GM19035 (cell line): ENCODE measurements at regions not wholly inside any gene's neighbourhood (a gene's known extent, or its start where the extent isn't known, plus 50 kb on each side); places are given as distances from the start of the nearest gene placed in this dataset.
"Not testable (repeated sequence)": the region's sequence is repeated elsewhere in the genome, so short reads cannot be mapped to it uniquely, and the experiment has no call there.

Source experiments
- ATAC-seq: cut with Tn5 transposase; IDR thresholded peaks from one replicate; pipeline ENCODE4 v1.9.1; 2021; ENCODE audit not compliant: unreplicated experiment

DNA sequence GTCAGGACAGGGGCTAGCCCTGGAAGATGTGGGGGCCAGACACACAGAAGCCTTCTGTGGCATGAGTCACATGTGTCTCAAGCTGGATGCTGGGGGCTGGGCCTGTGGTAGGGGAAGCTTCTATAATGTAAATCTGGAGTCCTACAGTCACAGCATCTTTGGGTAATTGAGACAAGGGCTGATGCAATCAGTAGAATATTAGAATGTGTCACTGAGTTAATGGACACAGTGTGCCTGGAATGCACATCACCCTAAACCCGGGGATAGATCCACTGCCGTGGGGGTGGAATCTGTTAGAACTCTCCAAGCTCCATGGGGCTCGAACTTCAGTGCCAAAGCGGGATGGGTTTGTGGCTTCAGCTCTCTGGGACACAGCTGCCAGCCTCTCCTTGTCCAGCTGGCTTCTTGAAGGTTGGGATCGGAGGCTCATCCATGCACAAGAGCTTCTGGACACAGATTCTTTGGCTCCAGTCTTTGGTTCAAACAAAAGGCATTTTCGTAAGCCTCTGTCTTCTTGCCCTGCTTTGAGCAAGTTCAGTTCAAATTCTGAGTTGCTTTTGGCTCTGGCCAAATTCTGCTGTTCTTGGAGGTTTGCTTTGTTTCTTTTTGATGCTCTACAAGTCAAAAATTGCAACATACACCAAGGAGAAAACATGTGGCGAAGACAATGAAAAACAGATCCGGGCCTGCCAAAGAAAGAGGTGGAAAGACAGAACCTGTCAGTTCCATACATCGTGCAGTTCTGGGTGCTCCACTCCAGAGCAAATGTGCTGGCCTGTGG lies 194.8 kb upstream of the ZNF32 start:
- ATAC-seq: no peak

DNA sequence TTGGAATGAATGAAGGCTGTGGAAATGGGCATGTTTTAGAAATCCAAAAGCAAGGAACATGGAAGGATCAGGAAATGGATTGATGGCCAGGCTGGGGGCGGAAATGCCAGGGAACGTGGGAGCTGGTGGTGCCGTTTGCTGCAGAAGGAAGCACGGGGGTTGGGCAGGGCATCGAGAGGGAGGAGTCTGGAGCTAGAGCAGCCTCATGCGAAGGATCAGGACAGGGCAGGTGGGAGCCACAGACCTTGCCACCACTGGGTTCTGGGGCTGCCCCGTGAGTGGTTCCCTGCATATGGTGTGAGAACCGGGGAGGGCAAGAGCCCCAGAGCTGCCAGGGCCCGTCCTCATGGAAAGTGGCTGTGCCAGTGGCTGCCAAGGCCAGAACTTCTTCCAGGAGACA lies 193.8 kb upstream of the ZNF32 start:
- no peak for ATAC-seq

DNA sequence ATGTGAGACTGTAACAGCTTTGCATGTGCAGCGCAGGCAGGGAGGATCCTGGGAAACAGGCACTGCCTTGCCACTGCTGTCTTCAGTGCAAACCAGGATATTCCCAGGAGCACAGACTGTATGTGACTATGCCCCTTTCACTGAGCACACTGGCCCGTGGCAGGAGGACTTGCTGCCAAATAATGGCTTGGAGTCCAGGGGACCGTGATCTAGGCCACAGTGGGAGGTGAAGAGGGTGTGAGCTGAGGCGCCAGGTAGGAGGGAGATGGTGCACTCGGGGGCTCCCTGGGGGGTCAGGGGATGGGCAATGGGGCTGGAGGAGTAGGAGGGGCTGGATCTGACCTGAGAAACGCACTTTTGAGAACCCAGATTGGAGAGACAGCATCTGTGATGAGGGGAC lies 193.4 kb upstream of the ZNF32 start:
- ATAC-seq: no peak

DNA sequence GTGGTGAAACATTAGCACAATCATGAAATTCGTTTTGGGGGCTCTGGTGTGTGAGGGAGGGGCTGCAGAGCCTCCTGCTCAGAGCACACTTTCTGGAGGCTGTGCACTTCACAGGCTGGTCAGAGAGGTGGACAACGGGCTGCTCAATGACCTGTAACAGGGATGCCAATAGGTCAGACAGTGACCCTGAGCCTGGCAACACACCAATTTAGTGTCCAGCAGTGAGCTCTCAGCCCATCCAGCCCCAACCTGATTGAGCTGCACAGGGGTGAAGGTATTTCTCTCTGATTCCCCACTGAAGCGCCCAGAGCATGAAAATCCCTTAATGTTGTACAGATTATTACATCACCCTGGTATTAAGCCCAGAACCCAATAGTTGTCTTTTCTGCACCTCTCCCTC lies 191.3 kb upstream of the ZNF32 start:
- ATAC-seq: no peak

DNA sequence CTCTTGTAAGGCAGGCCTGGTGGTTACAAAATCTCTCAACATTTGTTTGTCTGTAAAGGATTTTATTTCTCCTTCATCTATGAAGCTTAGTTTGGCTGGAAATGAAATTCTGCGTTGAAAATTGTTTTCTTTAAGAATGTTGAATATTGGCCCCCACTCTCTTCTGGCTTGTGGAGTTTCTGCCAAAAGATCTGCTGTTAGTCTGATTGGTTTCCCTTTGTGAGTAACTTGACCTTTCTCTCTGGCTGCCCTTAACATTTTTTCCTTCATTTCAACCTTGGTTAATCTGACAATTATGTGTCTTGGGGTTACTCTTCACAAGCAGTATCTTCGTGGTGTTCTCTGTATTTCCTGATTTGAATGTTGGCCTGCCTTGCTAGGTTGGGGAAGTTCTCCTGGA lies 186.1 kb upstream of the ZNF32 start:
- ATAC-seq: not testable (repeated sequence)

DNA sequence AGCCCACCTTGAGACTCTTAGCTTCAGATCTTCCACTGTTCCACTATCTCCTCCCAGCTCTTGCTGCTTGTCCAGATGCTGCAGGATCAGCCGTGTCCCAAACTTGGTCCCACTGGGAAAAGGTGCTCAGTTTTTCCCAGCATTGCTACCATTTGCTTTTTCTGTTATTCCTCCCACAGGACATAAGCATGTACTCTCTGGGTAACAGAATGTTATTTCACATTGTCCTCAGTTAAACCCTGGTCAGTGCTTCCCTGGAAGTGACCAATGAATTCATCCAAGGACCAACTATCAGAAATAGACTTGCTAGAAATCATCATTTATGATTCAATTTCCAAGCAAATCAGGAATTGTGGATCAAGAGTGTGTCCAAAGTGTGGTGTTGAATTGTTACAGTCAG lies 179.2 kb upstream of the ZNF32 start:
- no peak for ATAC-seq

DNA sequence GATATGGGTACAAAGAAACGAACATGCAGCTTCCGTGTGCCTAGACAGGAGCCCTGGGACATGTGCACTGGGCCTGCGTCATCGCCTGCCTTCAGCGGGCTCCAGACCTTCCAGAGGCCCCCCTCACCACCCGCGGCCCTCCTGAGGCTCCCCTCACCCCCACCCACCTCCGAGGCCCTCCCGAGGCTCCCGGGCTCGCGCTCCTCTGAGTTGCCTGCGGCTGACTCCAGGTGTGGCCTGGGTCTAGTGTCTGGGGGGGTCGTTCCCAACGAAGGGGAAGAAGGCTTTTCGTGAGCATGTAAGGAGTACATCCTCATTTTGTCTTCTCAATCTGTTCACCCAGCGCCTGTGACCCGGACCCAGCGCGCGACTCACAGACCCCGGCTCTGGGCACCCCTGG lies 177.3 kb upstream of the ZNF32 start:
- ATAC-seq: no peak

DNA sequence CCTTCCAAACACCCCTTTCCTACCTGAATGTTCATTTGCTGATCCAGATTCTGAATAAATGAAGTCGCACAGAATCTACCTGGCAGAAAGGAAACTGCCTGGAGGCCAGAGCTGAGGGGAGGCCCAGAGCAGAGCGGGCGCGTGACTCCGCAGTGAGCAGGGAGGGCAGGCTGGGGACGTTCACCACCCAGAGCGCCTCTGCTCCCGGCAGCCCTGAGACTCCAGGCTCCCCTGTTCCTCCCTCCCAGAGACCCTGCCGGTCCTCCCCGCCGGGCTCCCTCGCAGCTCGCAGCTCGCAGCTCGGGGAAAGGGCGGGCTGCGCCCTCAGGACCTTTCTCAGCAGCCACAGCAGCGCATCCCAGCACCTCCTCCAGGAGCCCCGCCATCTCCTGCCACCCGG lies 176.7 kb upstream of the ZNF32 start:
- ATAC-seq: no peak

DNA sequence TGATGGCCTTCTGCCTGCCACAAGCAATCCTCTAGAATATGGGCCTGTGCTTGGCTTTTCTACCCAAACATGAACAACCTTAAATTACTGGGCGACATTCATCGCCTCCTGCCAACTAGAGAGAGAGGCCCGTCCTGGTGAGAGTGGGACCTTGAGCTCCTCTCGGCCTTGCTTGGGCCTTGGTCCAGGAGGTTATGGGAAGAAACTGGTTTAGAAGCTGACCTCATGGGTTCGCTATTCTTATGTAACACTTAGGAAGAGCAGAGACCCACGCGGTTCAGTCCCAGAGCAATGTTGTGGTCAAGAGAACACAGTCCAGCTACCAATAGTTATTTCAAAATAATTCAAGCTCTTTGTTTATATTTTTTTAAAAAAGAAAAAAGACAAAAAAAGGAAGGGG lies 176.3 kb upstream of the ZNF32 start:
- no peak for ATAC-seq

DNA sequence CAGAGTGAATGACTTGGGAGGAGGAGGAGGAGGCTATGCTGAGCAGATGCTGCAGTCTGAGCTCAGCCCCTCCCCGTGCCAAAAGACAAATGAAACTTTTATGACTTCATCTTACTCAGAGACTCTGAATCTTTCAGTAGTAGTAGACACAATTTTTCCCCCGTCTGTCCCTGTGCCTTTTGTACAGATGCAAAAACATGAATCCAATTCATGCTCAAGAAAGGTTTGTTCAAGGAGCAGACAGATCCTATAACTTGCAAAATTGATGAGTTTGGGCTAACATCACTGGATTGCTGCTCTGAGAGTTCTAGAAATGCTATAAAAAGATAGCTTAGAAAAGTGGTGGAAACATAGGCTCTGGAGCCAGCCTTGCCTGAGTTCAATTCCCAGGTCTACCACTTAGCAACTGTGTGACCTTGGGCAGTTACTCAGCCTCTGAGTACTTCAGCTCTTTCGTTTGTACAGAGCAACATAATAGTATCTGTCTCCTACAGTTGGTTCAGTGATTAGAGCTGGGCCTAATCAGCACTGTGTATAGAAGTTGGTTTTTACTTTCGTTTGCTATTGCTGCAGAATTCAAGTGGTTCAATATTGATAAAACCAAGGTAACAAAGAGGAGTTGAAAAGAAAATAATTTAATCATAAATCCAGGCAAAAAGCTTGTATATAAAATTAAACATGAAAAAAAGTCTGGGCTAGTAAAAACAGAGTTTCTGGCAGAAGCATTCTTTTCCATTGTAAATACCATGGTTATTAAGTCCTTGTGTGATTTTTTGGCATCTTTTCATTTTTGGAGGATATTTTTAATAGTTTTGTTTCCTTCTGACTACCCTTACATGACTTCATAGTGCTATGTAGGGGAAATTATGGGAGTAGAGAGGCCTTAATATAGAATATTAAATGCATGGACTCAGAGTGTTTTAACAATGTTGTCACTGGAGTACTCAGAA lies 174.2 kb upstream of the ZNF32 start:
- ATAC-seq: no peak

DNA sequence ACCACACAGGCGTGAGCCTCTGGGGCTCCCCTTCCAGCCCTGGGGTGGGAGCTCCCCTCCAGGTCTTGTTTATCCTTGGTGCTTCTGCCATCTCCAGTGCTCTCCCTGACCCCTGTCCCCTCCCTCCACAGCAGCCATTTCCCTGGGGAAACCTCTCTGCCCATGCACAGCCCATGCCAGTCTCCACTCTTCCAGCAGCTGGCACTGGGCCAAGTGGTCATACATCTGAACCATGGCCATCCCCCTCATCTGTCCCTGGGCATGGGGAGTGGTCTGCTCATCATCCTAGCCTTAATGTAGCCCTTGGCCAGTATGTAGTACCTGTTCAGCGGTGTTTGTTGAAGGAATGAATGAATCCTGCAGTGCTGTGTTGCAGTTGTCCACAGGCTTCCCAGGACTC lies 172.4 kb upstream of the ZNF32 start:
- no peak for ATAC-seq

DNA sequence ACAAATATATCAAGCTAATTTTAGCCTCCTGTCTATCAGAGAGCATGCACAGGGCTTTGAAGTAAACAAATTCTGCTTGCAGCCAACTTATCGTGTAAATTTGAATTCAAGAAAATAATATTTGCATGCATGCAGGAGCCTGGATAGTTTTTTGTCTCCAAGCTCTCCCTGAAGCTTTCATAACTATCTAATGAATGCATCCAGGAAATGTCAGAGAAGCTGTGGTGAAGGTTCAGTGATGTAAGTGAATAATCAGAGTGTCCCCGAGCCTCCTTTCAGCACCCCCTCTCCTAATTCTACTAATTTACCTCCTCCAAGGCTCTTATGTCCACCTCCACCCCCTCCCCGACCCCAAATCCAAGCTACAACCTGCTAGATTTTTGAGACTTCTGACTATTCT lies 172.0 kb upstream of the ZNF32 start:
- no peak for ATAC-seq

DNA sequence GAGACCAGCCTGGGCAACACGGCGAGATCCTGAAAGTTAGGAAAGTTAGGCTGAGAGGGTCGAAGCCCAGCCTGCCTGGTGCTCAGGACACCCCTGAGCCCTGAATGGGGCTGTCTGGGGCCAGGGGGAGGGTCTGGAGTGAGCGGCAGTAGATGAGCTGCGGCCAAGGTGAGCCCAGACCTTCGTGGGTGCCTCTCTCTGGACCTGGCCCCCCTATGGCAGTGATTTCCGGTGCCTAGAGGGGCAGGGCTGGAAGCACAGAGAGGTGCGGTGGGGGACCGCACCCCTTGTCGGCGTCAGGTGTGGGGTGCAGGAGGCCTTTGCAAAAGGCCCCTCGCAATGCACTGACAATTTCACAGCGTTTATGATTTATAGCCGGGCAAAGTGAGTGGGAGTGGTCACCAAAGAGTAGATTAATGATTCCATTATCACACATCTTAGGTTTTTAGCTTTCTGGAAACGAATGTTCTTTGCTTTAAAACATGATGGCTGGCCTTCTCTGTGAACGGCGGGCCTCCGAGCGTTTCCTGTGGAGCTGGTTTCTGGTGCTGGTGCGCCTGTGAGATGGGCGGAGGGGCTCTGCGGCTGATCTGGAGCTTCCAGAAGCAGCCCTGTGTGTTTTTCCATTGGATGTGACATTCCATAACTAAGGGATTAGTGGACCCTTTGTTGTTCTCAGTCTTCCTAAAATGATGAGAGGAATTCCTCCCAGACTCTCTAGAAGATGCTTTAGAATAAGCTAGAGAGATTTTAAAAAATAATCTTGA lies 171.0 kb upstream of the ZNF32 start:
- no peak for ATAC-seq

DNA sequence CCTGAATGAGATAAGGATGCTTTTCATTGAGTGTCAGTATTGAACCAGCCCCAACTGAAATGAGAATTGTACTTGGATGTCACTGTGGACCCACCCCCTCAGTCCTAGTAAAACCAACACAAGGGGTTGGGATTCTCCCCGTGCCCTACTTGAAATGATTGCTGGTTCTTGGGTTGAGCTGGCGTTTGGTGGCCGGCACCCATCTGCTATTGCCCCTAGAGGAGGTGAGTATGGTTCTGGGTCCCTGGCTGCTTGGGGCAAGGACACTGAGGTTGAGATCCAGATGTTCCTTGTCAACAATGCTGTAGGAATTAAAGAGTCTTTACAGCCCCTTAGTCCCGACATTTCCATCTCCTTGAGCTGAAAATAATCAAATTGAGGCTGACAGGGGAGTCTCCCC lies 170.0 kb upstream of the ZNF32 start:
- ATAC-seq: no peak

DNA sequence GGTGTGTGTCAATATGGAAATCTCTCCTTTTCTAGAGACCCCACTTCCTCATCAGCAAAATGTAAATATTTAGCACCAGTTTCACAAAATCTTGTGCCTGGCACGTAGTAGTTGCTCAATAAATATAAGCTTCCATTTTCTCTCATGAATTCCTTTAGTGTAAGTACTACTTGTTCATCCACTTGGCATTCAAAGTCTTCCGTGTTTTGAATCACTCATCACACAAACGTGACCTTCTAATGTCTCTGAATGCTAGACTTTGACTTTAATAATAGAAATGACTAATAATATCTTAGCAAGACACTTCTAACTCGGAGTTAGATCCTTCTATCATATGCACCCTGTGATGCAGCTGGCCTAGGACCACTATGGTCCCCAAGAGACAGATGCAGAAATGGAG lies 168.7 kb upstream of the ZNF32 start:
- ATAC-seq: no peak

DNA sequence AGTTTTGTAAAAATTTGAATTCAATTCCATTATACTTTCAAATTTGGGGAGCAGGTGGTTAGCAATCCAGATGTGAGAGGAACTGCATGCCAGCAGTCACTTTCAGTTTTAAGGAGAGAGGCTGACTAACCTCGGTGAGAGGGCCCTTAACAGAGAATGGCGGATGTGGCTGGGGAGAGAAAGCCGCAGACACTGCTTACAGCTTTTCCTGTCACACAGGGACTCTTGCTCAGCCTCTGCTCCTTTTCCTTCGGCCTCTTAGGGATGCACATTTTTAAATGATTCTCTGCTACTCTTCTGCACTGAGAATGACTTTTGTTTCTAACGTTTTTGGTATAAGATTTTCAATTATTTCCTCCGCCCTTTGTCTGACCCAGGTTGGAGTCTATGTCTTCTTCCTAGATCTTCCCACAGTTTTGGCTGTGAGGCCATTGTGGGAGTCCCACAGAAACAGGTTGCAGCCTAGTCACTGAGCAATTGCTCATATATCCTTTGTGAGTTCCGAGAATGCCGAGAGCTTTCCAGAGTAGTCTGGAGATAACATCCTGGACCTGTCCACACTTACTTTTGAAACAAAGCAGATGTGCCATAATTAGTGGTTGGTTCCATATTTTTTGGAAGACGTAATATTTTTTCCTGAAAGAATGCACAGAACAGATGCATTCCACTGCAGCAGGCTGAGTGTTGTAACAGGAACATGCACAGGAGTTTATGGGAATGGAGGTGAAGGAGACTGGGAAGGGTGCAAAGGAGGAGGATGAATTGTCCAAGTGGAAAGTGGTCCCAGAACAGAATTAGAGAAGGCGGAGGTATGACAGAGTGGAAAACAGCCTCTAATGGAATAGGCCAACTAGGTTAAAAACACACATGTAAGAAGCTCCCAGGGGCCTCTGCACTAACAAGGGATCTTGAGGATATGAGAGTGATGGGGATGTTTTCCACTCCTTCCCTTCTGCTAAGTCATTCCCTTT lies 168.0 kb upstream of the ZNF32 start:
- ATAC-seq: peak; percentile 91

DNA sequence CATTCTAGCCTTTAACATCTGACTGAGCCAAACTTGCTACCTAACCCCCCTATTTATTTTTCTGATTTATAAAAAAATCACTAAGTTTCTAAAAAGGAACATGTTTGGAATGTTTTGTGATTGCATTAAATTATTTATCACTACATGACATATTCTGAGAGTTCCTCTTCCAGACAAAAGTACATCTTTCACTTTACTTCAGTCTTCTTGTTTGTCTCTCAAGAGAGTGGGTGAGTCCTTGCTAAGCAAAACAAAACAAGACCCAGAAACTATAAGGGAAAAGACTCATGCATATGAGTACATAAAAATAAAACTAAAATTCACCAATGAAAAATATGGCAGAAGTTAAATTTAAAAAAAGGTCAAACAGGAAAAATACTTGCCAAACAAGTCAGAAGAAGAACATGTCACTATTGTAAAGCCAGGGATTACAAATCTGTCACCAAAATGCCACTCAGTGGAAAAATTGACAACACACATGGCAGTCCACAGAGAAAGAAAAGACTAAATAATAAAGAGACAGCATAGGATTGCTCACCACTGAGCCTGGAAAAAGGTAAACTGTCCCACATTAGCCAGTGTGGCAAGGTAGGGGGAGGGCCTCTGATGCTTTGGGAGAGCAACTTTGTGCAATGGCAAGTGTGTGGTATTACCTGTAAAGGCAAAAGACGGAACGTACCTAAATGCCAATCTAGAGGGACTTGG lies 166.7 kb upstream of the ZNF32 start:
- ATAC-seq: no peak

DNA sequence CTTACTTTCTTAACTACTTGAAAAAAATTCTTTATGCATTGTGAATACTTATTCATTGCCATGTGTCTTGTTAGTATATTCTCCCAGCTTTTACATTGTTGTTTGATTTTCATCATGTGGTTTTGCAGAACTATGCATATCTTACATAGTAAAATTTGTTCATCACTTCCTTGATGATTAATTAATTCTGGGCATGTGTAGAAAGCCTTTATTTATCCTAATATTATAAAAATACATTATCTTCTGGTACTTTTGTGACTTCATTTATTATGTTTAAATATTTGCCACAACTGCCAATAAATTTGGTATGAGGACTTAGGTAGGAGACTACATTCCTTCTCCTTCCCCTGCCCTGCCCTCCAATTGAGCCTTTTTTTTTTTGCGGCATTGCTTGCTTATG lies 166.0 kb upstream of the ZNF32 start:
- no peak for ATAC-seq

DNA sequence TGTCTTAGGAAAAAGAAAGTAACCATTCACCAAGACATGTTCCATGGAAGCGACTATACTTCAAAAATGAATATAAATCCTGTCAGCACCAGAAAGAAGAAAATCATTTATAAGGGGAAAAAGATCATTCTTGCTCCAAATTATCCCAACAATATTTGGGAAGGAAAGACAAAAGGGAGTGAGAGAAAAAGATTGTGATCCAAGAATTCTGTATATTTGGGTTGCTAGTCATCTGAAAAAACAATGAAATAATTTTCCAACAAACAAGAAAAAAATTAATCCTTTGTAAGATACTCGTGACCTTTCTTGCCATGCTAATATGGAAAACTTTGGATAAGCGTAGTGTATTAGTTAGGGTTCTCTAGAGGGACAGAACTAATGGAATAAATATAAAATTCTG lies 163.2 kb upstream of the ZNF32 start:
- no peak for ATAC-seq
